ENCODE measurements at regions not wholly inside any gene's neighbourhood (a gene's known extent, or its start where the extent isn't known, plus 50 kb on each side); places are given as distances from the start of the nearest gene placed in this dataset.

DNA sequence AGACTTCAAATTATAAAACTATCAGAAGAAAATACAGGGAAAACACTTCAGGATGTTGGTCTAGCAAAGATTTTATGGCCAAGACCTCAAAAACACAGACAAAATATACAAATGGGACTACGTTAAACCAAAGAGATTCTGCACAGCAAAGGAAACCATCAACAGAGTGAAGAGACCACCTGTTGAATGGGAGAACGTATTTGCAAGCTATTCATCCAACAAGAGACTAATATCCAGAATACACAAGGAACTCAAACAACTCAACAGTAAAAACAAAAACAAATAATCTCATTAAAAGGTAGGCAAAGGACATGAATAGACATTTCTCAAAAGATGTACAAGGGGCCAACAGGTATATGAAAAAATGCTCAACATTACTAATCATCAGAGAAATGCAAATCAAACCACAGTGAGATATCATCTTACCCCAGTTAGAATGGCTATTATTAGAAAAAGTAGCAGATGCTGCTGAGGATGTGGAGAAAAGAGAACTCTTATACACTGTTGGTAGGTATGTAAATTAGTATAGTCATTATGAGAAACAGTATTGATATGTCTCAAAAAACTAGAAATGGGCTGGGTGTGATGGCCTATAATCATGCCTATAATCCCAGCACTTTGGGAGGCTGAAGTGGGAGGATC is 112.6 kb downstream of the LRIG2 start:
- TF ChIP-seq CTCF (IDR thresholded peaks at IDR 0.05; ENCODE audit: insufficient read depth, low read depth, low read length) (no peak), EZH2 (IDR thresholded peaks at IDR 0.05; ENCODE audit: insufficient read depth, low read length) (no peak)
